HG03439 (cell line): ENCODE measurements at regions not wholly inside any gene's neighbourhood (a gene's known extent, or its start where the extent isn't known, plus 50 kb on each side); places are given as distances from the start of the nearest gene placed in this dataset.
A peak's percentile ranks its signal among the peaks of the same experiment; 100 is the strongest.
"Not testable (repeated sequence)": the region's sequence is repeated elsewhere in the genome, so short reads cannot be mapped to it uniquely, and the experiment has no call there.

Experiments
- ATAC-seq: cut with Tn5 transposase; IDR thresholded peaks from one replicate; pipeline ENCODE4 v1.9.1; 2021; ENCODE audit warnings: mild to moderate bottlenecking, moderate library complexity; ENCODE audit not compliant: unreplicated experiment

DNA sequence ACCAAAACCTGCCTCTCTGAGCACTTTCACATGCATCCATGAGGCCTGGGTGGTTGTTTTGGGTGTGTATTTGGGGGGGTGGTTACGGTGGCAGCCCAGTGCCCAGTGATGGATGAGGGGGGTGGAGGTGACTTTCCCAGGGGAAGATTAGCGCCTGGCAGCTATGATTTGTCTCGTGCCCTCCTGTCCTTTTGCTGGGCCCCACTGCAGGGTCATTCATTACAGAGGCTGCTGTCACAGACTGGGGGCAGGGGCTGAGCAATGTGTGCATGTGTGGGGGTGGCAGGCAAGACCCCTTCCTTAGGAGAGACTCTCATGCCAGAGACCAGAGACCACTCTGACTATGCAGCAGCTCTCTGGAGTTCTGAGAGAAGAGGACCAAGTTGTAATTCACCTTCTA, 93.7 kb downstream of the MRM1 start:
- no peak for ATAC-seq

DNA sequence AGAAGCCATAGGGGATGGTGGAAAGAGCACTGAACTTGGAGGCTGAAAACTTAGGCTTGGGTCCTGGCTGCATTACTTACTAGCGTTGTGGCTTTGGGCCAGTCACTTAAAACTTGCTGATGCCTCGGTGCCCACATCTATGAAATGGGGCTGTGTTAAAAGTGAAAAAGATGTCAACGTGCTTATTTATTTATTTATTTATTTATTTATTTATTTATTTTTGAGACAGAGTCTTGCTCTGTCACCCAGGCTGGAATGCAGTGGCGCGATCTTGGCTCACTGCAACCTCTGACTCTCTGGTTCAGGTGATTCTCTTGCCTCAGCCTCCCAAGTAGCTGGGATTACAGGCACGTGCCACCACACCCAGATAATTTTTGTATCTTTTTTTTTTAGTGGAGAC, 94.3 kb downstream of the MRM1 start:
- not testable (repeated sequence) for ATAC-seq

DNA sequence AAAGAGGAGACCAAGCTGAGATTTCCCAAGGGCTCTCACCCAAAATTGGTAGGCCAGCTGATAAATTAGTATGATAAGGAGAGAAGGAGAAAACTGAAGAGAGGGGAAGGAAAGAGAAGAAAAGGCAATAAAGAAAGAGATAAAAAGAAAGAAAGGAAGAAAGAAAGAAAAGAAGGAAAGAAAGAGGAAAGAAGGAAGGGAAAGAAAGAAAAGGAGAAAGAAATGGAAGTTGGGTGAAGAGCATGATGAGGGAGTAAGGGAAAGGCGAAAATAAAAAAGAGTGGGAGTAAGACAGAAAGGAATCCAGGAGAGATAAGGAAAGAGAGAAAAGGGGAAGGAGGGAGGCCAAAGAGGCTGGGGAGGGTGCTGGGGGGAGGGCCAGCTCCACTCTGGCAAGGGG, 95.4 kb downstream of the MRM1 start:
- ATAC-seq = no peak

DNA sequence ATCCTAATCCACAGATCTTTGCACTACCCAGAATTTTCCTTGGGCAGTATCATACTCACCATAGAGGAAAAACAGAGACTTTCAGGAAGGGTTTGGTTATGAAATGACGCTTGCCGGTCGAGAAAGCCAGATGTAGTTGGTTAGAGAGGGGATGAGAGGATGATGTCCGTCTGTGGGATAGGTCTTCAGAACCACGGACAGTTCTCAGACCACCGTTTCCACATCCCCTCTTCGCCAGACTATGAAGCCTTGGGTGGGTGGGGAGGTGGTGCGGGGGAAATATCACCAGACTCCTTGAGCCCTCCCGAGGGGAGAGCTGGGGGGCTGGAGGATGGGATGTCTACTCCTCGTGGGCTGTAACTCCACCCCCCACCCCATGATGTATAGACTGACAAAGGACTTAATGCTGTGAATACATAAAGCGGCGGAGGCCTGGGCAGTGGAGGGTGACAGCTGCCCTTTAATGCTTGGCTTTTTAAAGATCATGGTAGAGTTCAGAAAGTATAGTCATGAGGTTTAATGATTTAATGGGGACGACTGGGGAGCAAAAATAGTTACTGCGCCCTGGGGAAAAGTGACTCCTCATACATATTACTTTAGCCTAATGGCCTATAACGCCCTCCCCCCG, 96.6 kb downstream of the MRM1 start:
- ATAC-seq = no peak

DNA sequence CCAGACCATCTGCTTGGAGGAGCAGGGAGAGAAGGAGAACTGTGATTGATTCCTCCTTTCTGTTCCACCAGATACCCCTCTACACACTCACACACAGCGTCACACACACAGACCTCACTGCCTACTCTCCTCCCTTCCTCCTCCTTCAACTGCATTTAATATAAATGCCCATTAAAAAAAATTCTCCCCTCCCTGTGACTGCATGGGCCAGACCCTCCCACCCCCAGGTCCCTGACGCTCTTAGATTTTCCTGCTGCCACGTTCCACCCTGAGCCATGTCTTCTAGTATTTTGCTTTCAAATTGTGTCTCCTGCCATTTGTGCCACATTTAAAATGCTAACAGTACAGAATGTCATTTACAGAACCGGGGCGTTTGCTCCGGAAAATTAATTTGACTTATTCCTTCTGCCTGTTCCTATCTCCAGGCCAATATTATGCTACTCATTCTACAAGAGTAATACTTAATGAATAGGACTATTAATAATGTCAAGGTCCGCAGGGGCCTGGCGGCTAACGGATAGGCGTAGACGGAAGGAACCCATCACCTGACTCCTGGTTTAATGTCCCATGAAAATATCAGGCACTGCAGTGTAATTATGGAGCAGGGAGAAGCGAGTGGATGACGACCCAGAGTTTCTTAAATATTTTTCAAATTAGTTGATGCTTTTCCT, 100.2 kb downstream of the MRM1 start:
- ATAC-seq = no peak

DNA sequence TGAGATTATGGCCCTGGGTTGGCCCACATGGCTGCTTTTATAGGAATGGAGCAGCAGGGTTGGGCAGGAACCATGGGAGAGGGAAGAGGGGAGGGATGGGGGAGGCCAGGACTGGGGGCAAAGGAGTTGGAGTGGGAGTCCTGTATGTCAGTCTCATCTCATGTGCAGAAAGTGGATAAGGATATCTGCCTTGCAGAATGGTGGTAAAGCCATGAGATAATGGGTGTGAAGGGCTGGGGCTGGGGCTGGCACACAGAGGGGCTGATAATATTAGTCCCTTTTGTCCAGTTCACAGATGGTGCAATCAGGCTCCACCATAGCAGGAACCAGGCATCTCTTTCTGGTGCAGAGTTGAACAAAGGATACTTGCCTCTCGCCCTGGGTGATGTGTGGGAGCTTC, 101.3 kb downstream of the MRM1 start:
- no peak for ATAC-seq

DNA sequence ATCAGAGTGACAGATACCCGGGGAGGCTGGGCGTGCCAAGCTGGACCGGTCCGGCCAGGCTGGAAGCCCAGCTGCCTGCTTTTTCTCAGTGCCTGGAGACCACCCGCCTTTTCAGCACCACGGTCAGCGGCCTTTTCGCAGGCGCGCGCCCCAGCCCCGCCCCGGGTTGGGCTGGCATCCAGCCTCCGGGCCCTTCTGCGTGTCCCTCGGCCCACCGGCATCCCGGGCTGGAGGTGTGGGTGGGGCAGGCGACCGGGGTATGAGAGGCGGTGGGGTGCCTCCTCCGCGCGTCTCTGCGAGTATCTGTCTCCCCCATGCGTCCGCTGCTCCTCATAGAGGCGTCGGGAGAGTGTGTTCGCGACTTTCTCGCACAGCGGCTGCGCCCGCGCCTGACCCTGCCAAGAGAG, 102.5 kb downstream of the MRM1 start:
- no peak for ATAC-seq

DNA sequence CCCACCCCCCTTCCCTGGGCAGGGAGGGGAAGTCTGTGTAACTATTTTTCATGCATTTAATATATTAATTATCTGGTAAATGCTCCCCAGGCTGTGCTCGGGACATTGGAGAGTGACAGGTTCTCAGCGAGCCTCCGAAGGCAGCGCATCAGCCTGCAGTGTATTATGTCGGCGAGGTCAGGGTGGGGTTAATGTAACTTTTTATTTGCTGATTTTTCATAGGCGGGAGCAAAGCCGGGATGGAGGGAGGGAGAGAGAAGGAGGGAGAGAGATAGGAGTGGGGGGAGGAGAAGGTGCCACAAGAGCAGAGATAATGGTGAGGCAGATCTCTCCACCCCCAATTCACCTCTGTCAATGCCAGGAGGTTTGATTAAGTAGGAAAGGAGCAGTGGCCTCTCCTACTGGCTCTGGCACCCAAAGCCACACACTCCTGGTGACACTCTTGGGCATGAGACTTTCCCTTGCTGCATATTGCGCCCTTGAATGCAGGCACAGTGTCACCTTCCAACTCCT, 104.0 kb downstream of the MRM1 start:
- no peak for ATAC-seq

DNA sequence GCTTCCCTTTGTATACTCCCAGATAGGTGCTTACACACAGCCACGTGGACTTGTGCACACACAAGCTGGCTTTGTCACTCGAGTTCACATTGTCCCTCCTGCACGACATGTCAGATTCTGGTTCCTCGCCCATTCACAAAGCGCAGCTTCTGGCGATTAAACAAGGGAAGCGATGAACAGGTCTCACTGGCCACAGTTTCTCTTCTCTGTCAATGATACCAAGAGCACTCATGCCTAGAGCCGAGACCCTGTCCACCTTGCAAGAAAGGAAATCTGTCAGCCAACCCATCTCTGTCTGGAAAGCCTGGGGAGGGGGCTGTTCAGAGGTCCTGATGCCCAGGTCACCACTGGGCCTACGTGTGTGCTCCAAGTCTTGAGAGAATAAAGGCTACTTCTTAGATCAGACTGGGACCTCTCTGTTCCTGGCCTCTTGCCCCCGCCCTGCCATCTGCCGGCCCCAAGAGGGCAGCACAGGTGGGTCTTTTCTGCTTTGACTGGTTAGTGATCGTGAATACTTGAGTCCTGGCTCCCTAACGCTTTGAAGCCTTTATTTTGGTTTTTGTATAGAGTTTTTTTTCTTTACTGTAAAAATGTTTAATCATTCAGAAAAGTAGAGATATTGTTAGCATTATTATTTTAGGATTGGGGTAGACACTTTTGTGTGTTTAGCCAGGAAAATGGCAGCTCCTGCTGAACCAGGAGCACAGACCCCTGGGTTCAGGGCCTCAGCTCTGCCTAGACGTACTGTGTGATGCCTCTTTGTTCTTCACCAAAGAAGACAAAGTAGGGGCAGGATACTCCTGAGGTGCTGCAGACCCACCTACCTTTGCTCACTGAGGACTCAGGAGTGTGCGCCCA, 104.7 kb downstream of the MRM1 start:
- no peak for ATAC-seq

DNA sequence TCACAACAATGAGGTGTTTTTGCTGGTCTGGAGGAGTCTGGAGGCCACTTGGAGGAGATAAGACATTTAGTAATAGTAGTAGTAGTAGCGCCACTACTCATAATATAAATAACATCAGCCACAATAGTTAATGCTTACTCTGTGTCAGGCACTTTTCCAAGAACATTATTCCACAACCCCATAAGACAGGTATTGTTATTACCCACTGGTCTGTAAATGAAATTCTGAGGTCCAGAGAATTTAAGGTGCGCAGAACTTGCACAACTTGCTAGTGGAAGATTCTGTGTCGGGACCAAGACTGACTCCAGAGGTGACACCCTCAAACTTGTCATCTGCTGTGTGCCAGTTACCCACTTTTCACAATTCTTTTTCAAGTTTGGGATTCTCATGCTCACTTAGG, 106.5 kb downstream of the MRM1 start:
- ATAC-seq = no peak

DNA sequence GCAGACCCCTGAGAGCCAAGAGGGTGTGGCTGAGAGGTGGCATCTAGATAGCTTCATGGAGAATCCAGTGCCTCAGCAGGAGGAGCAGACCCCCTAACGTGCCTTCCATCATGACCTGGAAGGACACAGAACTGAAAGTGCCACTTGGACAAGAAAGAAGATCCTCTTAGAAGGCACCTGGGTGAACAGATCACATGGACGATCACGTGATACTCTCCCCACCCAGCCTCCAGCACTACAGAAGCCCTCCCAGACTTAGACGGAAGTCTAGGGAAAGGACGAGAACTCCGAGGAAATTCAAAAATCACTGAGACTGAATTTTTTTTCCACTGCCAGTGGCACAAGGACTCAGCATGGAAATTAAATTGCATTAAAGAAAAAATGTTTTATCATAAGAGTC, 113.4 kb downstream of the MRM1 start:
- no peak for ATAC-seq

DNA sequence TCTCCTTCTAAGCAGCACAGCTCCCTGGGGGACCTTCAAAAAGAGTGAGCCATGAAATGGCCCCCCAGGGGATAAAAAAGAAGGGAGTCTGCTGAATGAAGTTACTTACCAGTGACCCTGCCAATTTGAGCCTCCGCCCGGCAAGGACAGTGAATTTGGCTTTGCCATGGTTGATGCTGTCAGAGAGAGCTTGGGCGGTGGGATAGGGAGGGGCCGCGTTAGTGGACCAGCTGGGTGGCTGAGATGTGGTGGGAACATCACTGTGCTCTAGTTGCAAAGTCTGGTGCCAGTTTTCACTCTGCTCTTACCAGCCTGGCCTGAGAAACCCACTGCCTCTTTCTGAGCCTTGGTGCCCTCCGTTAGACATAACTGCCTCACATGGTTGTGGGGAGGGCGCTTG, 114.6 kb downstream of the MRM1 start:
- no peak for ATAC-seq

DNA sequence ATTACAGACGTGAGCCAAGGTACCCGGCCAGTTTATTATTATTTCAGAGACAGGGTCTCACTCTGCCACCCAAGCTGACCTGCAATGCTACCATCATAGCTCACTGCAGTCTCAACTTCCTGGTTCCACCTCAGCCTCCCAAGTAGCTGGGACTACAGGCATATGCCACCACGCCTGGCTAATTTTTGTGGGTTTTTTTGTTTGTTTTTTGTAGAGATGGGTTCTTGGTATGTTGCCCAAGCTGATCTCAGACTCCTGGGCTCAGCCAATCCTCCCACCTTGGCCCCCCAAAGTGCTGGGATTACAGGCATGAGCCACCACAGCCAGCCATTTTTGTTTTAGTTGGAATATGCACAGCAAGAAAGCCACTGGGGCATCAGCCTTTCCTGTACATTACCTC, 115.7 kb downstream of the MRM1 start:
- ATAC-seq = no peak

DNA sequence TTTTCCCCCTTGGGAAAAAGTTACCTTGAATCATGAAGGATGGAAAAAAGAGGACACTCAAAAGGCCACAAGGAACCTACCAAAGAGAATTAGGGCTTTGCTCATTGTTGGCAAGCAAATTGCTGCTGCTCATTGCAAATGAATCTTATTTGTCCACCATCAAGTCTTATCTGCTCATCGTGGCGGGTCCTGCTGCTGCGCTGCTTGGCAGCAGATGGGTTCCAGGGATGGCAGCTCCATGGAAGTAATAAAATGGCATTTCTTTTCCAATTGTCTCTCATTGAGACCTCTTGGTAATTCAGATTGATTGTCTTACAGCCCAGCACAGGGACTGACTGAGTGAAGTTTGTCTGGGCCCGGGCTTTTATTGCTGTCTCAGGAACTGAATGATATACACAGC, 118.7 kb downstream of the MRM1 start:
- no peak for ATAC-seq

DNA sequence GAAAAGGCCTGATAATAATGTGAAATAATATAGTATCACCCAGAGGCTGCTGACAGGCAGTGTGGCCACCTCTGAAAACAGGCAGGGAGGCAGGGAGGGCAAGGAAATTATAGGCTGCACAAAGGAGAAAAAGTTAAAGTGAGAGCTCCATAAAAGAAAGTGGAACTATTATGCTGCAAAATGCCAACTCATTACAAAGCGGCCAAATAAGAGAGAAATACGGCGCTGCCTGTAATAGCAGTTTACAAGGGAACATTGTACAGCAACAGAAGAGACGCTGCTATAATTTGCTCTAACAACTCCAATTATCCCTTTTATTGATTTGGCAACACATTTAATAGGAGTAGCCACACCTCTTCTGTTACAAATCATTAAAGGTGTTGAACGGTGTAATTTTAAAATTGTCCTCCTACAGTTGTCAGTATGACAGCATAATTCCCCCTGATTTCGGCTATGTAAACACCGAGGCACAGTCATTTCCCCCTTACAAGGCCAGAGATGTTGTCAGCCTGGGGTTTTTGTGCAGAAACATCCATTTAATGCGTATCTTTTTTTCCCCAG, 120.3 kb downstream of the MRM1 start:
- no peak for ATAC-seq

DNA sequence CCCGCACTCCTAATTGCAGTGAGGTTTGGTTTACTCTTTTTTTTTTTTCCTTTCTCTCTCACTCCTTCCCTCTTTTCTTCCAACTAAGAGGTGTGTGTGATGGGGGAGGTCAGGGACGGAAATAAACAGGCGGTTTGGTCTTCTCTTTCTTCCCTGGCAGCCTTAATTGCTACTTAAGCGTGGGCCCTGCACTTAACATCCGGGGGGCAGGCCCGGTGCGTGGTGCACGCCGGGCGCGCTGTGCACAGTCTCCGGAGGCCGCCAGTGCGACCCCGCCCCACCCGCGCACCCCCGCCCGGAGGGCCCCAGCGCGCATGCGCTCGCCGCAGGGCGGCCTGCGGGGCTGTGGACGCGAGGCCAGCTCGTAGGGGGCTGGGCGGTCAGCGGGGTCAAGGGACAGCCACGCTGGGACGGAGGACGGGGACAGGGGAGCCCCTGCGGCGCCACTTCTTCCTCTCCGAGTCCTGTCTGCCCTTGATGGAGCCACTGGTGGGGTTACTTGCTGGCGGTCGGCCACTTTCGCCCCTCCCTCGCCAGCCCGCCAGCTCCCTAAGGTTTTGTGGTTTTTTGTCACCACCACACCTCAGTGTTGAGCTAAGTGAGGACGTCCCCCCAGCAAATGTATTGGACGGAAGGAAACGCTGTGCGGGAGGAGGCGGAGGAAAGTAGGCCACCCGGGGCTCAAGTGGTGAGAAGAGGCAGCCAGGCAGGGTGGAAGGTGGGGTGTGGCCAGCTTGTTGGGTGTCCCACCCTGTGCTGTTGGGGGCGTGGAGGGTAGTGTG, 120.9 kb downstream of the MRM1 start:
- peak; percentile 61 for ATAC-seq

DNA sequence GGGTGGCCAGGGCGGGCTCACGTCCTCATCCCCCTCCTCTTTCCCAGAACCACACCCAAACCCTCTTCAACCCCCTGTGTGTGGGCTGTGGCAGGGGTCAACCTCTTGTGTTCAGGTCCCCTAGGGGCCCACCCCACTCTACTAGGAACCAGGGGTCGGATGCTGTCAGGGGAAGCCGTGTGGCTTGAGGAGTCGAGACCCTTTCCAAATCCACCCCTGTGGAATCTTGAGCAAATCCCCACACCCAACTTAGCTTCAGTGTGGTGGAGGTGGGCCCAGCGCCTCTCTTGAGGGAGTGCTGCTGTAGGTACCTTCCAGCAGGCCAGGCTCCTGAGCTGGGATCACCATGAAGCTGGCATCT, 121.5 kb downstream of the MRM1 start:
- no peak for ATAC-seq

DNA sequence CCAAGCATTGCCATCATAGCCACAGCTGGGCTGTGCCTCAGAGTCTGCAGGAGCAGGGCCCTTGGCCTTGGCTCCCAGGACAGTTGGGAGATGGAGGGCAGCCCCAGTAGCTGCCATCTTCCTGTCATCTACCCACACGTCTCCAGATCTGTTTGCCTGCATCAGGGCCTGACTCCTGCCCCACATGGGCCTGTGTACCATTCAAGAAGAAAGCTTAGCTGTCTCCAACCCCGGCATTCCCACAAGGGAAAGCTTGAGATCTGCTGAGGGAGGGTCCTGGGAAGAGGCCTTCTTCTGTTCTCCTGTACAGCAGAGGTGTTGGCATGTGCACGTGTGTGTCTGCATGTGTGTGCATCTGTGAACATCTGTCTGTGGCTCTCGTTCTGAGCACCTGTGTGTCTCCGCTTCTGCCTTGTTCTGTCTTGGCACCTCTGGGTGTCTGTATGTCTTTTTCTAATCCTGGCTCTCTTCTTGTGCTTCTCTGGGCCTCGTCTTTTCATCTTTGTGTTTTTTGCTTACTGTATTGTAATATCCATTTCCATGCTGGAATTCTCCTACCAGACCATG, 122.2 kb downstream of the MRM1 start:
- no peak for ATAC-seq

DNA sequence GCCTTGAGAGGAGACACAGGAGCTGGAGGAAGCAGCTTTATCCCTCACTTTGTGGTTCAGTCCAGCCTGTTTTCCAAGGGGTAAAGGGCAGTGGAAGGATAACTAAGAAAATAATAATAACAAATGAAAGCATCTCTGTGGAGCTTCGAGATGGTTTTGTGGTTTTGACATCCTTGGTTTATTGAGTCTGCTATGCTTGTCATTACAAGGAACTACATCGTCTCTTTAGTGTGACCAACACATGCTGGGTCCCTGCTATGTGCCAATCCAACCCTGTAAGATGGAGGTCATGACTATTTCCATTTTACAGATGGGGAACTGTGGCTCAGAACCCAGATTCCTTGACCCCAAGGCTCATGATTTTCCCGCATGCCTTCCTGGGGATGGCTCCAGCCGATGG, 124.8 kb downstream of the MRM1 start:
- no peak for ATAC-seq

DNA sequence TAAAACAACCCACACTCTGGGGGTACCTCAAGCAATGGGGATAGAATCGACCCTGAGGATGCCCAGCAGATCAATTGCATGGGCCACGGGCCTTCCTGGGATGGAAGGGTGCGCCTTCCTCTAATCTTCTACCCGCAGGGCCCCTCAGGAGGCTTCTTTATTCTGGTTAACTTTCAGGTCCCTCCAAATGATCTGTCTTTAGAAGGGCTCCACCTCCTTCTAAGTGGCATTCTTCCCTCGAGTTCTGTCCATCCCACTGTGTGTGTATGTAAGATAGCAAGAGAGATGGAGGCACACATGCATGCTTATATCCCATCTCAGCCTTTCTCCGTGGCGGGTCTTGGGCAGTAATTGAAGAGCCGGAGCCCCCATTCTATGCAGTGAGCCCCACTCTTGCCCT, 125.7 kb downstream of the MRM1 start:
- ATAC-seq = no peak

DNA sequence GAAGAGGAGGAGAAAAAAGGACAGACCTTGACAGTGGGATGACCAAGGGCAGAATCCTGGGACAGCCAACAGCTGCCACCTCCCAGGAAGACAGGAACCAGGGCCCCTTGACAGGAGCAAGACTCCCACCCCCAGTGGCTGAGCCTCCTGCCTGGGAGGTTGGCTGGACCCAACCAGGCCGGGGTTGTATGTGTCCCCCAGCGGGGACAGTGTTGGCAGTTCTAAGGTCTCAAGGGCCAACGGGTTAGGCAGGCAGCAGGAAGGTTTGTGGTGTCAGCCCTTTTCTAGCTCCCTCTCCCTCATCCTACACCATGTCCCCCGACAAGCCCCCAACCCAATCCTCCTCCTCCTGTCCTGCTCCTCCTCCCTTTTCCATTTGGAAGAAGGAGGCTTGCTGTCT, 126.2 kb downstream of the MRM1 start:
- no peak for ATAC-seq
